Neural cell (in vitro differentiated cells): ENCODE measurements at regions not wholly inside any gene's neighbourhood (a gene's known extent, or its start where the extent isn't known, plus 50 kb on each side); places are given as distances from the start of the nearest gene placed in this dataset.

Experiments
- H2AFZ ChIP-seq: fragments of 200-600, 300-800 bp; sonication (generic), shearing (Covaris generic); 2 replicates; pipeline ENCODE4 v1.6.0; 2014; ENCODE audit warnings: low read depth, mild to moderate bottlenecking, antibody characterized with exemption, low read length, moderate library complexity
- H3F3A ChIP-seq: fragments of 200-600 bp; shearing (Covaris generic); 2 replicates; pipeline ENCODE4 v1.6.1; 2016; ENCODE audit warnings: mild to moderate bottlenecking, moderate library complexity, mixed read lengths, antibody characterized with exemption, low read length; ENCODE audit not compliant: insufficient read depth, poor library complexity, severe bottlenecking
- H3K27ac ChIP-seq: fragments of 200-600, 300-800 bp; sonication (generic), shearing (Covaris generic); 2 replicates; pipeline ENCODE4 v1.5.1; 2014; ENCODE audit warnings: mild to moderate bottlenecking, low read length, moderate library complexity
- H3K27me3 ChIP-seq: fragments of 300-800, 200-600 bp; sonication (generic), shearing (Covaris generic); 2 replicates; pipeline ENCODE4 v1.6.0; 2014; ENCODE audit warnings: mild to moderate bottlenecking, low read depth, low read length, moderate library complexity; ENCODE audit not compliant: insufficient read depth
- H3K36me3 ChIP-seq: fragments of 300-800, 200-600 bp; sonication (generic), shearing (Covaris generic); 2 replicates; pipeline ENCODE4 v1.5.1; 2014; ENCODE audit warnings: mild to moderate bottlenecking, antibody characterized with exemption, low read length, moderate library complexity; ENCODE audit not compliant: insufficient read depth
- H3K4me2 ChIP-seq: fragments of 300-800, 200-600 bp; sonication (generic), shearing (Covaris generic); 2 replicates; pipeline ENCODE4 v1.6.0; 2014; ENCODE audit warnings: mild to moderate bottlenecking, low read length
- H3K4me3 ChIP-seq: fragments of 300-800, 200-600 bp; sonication (generic), shearing (Covaris generic); 2 replicates; pipeline ENCODE4 v1.5.1; 2014; ENCODE audit warnings: mild to moderate bottlenecking, low read length, moderate library complexity
- H3K79me2 ChIP-seq: fragments of 200-600 bp; shearing (Covaris generic); replicated peaks from 2 replicates; pipeline ENCODE4 v1.6.0; 2014; ENCODE audit warnings: mild to moderate bottlenecking, low read length, moderate library complexity; ENCODE audit not compliant: insufficient read depth
- H3K9ac ChIP-seq: fragments of 300-800, 200-600 bp; sonication (generic), shearing (Covaris generic); 2 replicates; pipeline ENCODE4 v1.6.1; 2016; ENCODE audit warnings: mild to moderate bottlenecking, low read length, mixed read lengths
- H3K9me2 ChIP-seq: fragments of 200-600 bp; shearing (Covaris generic); 2 replicates; pipeline ENCODE4 v1.6.1; 2016; ENCODE audit warnings: mild to moderate bottlenecking, low read length, mixed read lengths; ENCODE audit not compliant: insufficient read depth
- H3K9me3 ChIP-seq: fragments of 200-600, 300-800 bp; sonication (generic), shearing (Covaris generic); 2 replicates; pipeline ENCODE4 v1.6.1; 2016; ENCODE audit warnings: mild to moderate bottlenecking, mixed run types, low read length, moderate library complexity, mixed read lengths
- H4K20me1 ChIP-seq: fragments of 200-600 bp; shearing (Covaris generic); 2 replicates; pipeline ENCODE4 v1.6.1; 2016; ENCODE audit warnings: mild to moderate bottlenecking, mixed run types; ENCODE audit not compliant: insufficient read depth
- CTCF ChIP-seq: fragments of 450-650 bp; IDR thresholded peaks from 2 replicates; pipeline ENCODE4 v1.5.1; 2014; ENCODE audit warnings: antibody characterized with exemption, mild to moderate bottlenecking, moderate library complexity; ENCODE audit not compliant: poor library complexity, severe bottlenecking
- EP300 ChIP-seq: fragments of 450-650 bp; conservative IDR thresholded peaks from 2 replicates; pipeline ENCODE4 v1.6.1; 2014; ENCODE audit warnings: antibody characterized with exemption, mild to moderate bottlenecking, moderate library complexity; ENCODE audit not compliant: poor library complexity, severe bottlenecking
- EZH2 ChIP-seq: fragments of 200-600, 300-800 bp; shearing (Covaris generic), sonication (generic); IDR thresholded peaks from 2 replicates; pipeline ENCODE4 v1.6.1; 2014; ENCODE audit warnings: antibody characterized with exemption, low read length, borderline replicate concordance, mild to moderate bottlenecking; ENCODE audit not compliant: insufficient read depth, poor library complexity, severe bottlenecking
- MXI1 ChIP-seq: fragments of 450-650 bp; conservative IDR thresholded peaks from 2 replicates; pipeline ENCODE4 v1.6.1; 2014; ENCODE audit warnings: antibody characterized with exemption, mild to moderate bottlenecking; ENCODE audit not compliant: poor library complexity, severe bottlenecking
- POLR2AphosphoS5 ChIP-seq: IDR thresholded peaks from 2 replicates; pipeline ENCODE4 v1.6.1; 2012
- RAD21 ChIP-seq: fragments of 450-650 bp; conservative IDR thresholded peaks from 2 replicates; pipeline ENCODE4 v1.6.1; 2014; ENCODE audit warnings: antibody characterized with exemption, mild to moderate bottlenecking, moderate library complexity
- REST ChIP-seq: IDR thresholded peaks from 2 replicates; pipeline ENCODE4 v1.6.1; 2012; ENCODE audit warnings: borderline replicate concordance
- SMC3 ChIP-seq: fragments of 450-650 bp; conservative IDR thresholded peaks from 2 replicates; pipeline ENCODE4 v1.6.1; 2014; ENCODE audit warnings: antibody characterized with exemption, mild to moderate bottlenecking, moderate library complexity; ENCODE audit not compliant: poor library complexity
- TAF1 ChIP-seq: IDR thresholded peaks from 2 replicates; pipeline ENCODE4 v1.6.1; 2012; ENCODE audit warnings: low read depth

GRCh38 chr16:49165025-49165424 is 116.6 kb downstream of the CBLN1 start:
- TF ChIP-seq CTCF, result no peak
- no peak for TF ChIP-seq EZH2
- no peak for TF ChIP-seq MXI1
- no peak for TF ChIP-seq REST
- no peak for TF ChIP-seq EP300
- no peak for TF ChIP-seq TAF1
- TF ChIP-seq POLR2AphosphoS5, result no peak
- no peak for TF ChIP-seq RAD21
- no peak for TF ChIP-seq SMC3
- Histone ChIP-seq H3K27ac (no peak overlapping the region), H3K36me3 (no peaks in the 10 kb centered on the region), H3K4me2 (no peak overlapping the region), H3K79me2 (no peaks in the 10 kb centered on the region), H2AFZ (no peak overlapping the region), H3F3A (no peaks in the 10 kb centered on the region), H3K9me3 (no peaks in the 10 kb centered on the region), H3K9me2 (no peaks in the 10 kb centered on the region), H4K20me1 (no peaks in the 10 kb centered on the region), H3K4me3 (no peak overlapping the region), H3K27me3 (no peaks in the 10 kb centered on the region), H3K9ac (no peak overlapping the region)

- H3K9me3 ChIP-seq, result no peaks in the 10 kb centered on the region
- H3K4me3 ChIP-seq, result no peak overlapping the region
- no peaks in the 10 kb centered on the region for H3K36me3 ChIP-seq
- no peak overlapping the region for H3K4me2 ChIP-seq
- no peak overlapping the region for H2AFZ ChIP-seq
- H3K27me3 ChIP-seq, result no peaks in the 10 kb centered on the region
- TF ChIP-seq EZH2, result no peak
- TF ChIP-seq CTCF, result no peak
- TF ChIP-seq EP300, result no peak
- TF ChIP-seq TAF1, result no peak
- no peak for TF ChIP-seq REST
- TF ChIP-seq SMC3, result no peak
- no peak for TF ChIP-seq MXI1
- no peak for TF ChIP-seq RAD21
- no peak for TF ChIP-seq POLR2AphosphoS5
- no peaks in the 10 kb centered on the region for H3K9me2 ChIP-seq
- H3K79me2 ChIP-seq, result no peaks in the 10 kb centered on the region
- H3K27ac ChIP-seq, result no peak overlapping the region
- H3F3A ChIP-seq, result no peaks in the 10 kb centered on the region
- no peaks in the 10 kb centered on the region for H4K20me1 ChIP-seq
- H3K9ac ChIP-seq, result no peak overlapping the region
These were observed 120.4 kb downstream of the CBLN1 start for GRCh38 chr16:49161191-49161590.
